ENCODE measurements at regions not wholly inside any gene's neighbourhood (a gene's known extent, or its start where the extent isn't known, plus 50 kb on each side); places are given as distances from the start of the nearest gene placed in this dataset.
"Not testable (repeated sequence)": the region's sequence is repeated elsewhere in the genome, so short reads cannot be mapped to it uniquely, and the experiment has no call there.

DNA sequence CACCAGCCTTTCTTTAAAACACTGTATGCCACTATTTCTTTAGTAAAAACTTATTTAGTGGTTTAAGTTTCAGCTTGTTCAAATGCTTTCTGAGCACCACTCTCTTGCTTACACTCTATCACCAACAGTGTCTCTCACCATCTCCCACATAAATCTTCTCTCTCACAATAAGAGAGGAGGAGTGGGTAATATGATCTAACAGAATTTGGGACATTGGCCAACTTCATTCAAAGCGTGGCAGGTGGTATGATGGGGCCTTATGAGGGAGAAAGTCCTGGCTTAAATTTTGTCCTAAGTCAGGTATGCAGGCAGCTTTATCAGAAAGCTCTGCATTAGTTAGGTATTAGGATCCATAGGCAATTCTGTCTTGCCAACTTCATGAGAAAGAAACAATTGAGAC is 1132.5 kb downstream of the TUSC7 start:
- DNase-seq (ENCODE audit: low read depth): no peak

DNA sequence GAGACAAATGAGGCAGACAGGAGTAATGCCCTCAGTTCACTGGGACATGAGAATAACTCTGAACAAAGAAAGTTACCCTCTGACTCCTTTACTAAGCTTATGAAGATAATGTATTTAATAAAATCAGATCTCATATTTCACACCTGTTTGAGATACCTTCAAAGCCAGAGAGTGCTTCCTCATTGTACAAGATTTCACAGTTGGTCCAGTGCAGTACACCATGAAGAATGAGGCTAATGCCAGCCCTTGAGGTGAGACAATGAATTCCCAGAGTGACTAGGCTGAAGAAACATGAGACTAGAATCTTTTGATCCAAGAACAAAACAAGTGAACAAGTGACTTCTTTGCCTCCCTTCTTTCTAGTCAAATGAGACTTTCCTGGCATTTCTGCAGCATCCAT is 1133.8 kb downstream of the TUSC7 start:
- no peak for DNase-seq (ENCODE audit: low read depth)

DNA sequence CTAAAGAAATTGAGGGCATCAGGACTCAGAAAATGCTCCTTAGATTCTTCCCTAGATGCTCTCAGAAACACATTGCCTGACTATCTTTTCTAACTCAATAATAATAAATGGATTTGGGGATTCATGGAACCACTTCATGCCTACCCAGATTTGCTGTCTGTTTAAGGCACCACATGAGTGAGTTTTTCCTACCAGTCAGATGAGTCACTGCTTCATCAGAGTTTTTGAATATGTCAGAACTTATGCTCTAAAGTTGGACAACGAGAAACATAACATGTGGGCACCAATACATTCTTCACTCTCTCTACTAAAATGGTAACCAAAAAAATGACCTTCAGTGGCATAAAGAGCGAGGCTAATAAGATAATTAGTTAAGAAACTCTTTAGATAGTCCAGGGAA is 1135.1 kb downstream of the TUSC7 start:
- DNase-seq (ENCODE audit: low read depth): no peak

- no peak for DNase-seq (ENCODE audit: low read depth)
Observed at GRCh38 chr3:117846238-117846637, 1136.7 kb downstream of the TUSC7 start.

DNA sequence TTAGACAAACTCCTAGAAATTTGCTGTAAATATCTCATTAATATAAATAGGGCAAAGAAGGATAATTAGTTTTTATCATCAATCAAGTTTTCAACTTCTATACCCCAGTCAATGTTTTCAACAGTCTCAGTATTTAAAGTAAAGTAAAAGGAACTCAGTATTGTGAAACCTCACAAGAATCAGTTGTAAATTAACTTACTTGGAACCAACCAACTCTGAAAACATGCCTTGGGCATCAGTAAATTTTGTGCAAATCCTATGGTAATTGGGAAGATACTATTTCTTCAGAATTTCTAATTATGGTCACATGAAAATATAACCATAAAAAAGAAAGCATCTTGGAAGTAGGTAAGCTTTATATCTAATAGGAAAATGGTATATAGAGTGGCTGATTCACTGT is 1139.0 kb downstream of the TUSC7 start:
- no peak for DNase-seq (ENCODE audit: low read depth)

- peak; percentile 8 for DNase-seq (ENCODE audit: low read depth)
Observed at GRCh38 chr3:117853923-117854668, 1144.5 kb downstream of the TUSC7 start.

GRCh38 chr3:117856354-117856753 is 1146.8 kb downstream of the TUSC7 start:
- no peak for DNase-seq (ENCODE audit: low read depth)

GRCh38 chr3:117863146-117863545 is 1153.6 kb downstream of the TUSC7 start:
- DNase-seq (ENCODE audit: low read depth): no peak

- no peak for DNase-seq (ENCODE audit: low read depth)
Observed at GRCh38 chr3:117865338-117865737, 1155.8 kb downstream of the TUSC7 start.

- DNase-seq (ENCODE audit: low read depth): no peak
Observed at GRCh38 chr3:117868766-117869165, 1159.2 kb downstream of the TUSC7 start.

GRCh38 chr3:117871934-117872333 is 1162.4 kb downstream of the TUSC7 start:
- DNase-seq (ENCODE audit: low read depth): no peak

DNA sequence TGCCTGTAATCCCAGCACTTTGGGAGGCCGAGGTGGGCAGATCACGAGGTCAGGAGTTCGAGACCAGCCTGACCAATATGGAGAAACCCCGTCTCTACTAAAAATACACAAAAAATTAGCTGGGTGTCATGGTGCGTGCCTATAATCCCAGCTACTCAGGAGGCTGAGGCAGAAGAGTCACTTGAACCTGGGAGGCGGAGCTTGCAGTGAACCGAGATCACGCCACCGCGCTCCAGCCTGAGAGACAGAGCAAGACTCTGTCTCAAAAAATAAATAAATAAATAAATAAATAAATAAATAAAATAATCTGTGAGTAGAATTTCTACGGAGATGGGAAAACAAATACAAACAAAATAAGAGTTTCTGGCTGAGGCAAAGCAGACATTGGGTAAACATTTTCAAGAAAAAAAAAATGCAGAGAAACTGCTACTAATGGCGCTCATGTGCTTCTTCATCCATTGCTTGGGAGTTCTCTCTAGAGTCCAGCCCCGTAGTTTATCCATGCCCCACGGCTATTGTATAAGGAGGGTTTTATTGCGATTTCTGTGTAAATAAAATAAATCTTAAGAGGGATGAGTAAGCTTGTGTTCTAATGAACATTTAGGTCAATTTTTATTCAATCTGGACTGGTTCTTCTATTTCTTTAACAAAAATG is 1161.9 kb downstream of the IGSF11 start:
- DNase-seq (ENCODE audit: low read depth): not testable (repeated sequence)

GRCh38 chr3:117873249-117873600 is 1161.4 kb downstream of the IGSF11 start:
- DNase-seq (ENCODE audit: low read depth): no peak

DNA sequence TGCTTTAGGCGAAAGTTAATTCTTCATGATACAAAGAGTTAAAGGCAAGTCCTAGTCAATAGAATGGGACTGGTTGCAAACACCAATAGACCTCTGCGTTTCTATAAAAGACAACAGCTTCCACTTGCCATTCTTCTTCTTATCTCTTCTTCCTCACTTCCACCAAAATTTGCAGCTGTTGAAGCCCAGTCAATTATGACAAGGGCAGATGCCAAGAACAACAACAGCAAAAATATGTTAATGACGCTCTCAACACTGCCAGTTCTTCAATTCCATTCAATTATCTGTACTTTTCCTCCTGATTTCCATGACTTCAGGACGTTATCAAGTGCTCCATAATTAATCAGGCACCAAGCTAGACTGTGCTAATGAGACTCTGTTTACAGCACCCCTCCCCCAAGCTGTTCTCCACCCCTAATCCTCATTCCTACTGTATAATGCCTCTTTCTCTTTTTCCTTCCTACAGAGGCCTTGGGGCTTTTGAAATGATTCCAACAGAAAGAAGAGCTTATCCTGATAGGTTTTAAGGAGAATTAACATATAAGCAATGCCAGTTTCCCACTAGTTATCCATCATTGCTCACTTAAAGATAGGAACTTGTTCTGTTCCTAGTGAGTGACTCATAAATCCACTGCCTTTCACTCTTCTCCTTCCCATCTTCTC is 1160.5 kb downstream of the IGSF11 start:
- DNase-seq (ENCODE audit: low read depth): no peak

- no peak for DNase-seq (ENCODE audit: low read depth)
Observed at GRCh38 chr3:117874904-117875874, 1159.5 kb downstream of the IGSF11 start.

DNA sequence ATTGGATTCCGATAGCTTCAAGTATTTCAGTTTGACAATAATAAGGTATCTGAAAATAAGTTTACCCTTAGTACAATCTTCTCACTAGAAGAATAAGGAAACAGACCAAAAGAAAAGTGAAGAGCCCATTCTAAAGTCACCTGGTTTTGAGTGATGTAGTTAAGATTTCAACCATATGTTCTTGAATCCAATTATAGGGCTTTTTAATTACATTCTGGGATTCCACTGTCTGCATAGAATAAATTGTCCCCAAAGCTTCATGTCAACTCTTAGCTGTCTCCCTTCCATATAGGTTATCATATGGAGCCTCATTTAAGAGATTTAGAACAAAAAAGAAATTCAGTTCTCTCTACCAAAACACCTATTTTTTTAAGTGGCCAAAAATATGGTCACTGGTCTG is 1158.8 kb downstream of the IGSF11 start:
- no peak for DNase-seq (ENCODE audit: low read depth)

DNA sequence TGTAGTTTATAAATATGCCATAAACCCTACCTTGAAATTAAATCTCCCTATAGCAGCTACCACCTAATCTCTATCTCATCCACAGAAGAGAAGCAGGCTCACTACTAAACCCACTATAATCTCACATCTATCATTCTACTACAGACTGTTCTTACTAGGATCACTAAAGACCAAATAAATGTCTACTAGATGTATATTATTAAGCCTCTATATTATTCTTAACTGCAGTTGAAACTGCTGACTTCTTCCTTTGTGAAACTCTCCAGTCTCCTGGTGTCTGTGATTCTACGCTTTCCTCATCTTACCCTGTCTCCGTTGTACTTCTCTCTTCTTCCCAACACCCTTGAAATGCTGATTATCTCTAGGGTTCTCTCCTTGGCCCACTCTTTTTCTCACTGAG is 1154.0 kb downstream of the IGSF11 start:
- no peak for DNase-seq (ENCODE audit: low read depth)

GRCh38 chr3:117881210-117881609 is 1153.4 kb downstream of the IGSF11 start:
- DNase-seq (ENCODE audit: low read depth): no peak

DNA sequence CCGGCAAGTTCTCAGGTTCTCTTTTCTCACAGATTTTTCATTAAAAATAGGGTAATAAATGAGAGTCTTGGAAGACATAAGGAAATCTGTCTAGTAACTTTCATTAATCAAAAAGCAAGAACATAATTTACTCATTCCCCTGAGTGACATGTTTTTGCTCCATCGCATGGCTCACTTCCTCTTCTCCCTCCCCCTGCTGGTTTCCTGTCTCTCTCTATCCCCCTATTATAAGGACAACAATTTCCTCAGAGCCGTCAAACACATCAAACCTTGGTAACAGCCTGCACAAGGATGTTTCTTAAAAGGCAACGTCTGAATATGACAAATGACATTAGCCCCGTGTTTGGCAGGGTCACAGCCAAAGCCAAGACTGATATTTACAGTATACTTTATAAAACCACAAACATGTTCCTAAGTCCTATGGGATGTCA is 1149.6 kb downstream of the IGSF11 start:
- no peak for DNase-seq (ENCODE audit: low read depth)

- DNase-seq (ENCODE audit: low read depth): no peak
Observed at GRCh38 chr3:117886147-117886546, 1148.5 kb downstream of the IGSF11 start.

DNA sequence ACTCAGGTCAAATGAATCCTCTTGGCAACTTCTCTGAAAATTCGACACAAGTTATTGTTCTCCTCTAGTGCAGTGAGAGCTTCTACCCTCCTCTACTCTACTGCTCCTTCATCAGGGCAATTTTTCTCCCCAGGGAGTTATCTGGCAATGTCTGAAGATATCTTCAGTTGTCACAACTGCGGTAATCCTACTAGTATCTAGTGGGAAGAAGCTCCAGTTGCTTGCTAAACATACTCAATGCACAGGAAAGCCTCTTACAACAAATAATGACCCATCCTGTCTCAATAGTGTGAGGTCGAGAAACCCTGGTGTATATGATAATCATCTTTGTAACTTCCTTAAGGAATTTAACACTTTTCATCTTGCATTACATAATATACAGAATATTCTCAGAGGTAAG is 1147.6 kb downstream of the IGSF11 start:
- DNase-seq (ENCODE audit: low read depth): no peak

DNA sequence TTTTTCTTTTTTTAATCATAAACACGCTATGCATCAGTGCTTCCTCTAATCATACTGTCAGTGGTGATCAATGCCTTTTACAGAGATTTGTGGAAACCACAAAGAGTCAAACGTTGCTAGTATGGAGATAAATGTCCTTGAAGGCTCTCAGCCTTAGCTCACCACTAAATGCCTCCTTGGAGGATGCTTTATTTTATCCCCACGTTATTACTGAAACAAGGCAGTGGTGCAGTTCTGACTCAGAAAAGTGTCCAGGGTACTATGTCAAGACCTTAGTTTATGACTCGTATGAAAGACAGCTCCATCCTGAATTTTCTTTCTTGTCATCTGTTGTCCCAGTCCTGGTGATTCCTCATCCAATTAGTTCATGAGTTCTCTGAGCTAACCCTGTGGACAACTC is 1146.7 kb downstream of the IGSF11 start:
- DNase-seq (ENCODE audit: low read depth): no peak

All from GM04504 (cell line).